HG03457 (cell line): ENCODE measurements at regions not wholly inside any gene's neighbourhood (a gene's known extent, or its start where the extent isn't known, plus 50 kb on each side); places are given as distances from the start of the nearest gene placed in this dataset.
"Not testable (repeated sequence)": the region's sequence is repeated elsewhere in the genome, so short reads cannot be mapped to it uniquely, and the experiment has no call there.

Experiments used
- ATAC-seq: cut with Tn5 transposase; IDR thresholded peaks from one replicate; pipeline ENCODE4 v1.9.1; 2021; ENCODE audit warnings: moderate number of reproducible peaks; ENCODE audit not compliant: unreplicated experiment

GRCh38 chr14:54251356-54251755 is 145.5 kb upstream of the CDKN3 start:
- ATAC-seq, result no peak

GRCh38 chr14:54252072-54252730 is 144.6 kb upstream of the CDKN3 start:
- ATAC-seq, result no peak

- no peak for ATAC-seq
These were observed 143.4 kb upstream of the CDKN3 start for GRCh38 chr14:54253195-54253947.

- no peak for ATAC-seq
These were observed 140.7 kb upstream of the CDKN3 start for GRCh38 chr14:54256156-54256555.

GRCh38 chr14:54257424-54257823 is 139.4 kb upstream of the CDKN3 start:
- no peak for ATAC-seq

- no peak for ATAC-seq
These were observed 138.4 kb upstream of the CDKN3 start for GRCh38 chr14:54258382-54258781.

- ATAC-seq, result no peak
These were observed 137.0 kb upstream of the CDKN3 start for GRCh38 chr14:54259821-54260220.

- no peak for ATAC-seq
These were observed 135.5 kb upstream of the CDKN3 start for GRCh38 chr14:54261283-54261682.

GRCh38 chr14:54266616-54267015 is 130.2 kb upstream of the CDKN3 start:
- not testable (repeated sequence) for ATAC-seq

- ATAC-seq, result peak; percentile 73
These were observed 129.6 kb upstream of the CDKN3 start for GRCh38 chr14:54267172-54267571.

GRCh38 chr14:54275997-54276725 is 120.6 kb upstream of the CDKN3 start:
- ATAC-seq, result no peak

GRCh38 chr14:54278087-54278486 is 118.7 kb upstream of the CDKN3 start:
- no peak for ATAC-seq

- no peak for ATAC-seq
These were observed 118.0 kb upstream of the CDKN3 start for GRCh38 chr14:54278665-54279295.

- ATAC-seq, result no peak
These were observed 114.0 kb upstream of the CDKN3 start for GRCh38 chr14:54282849-54283248.

GRCh38 chr14:54285030-54285429 is 111.8 kb upstream of the CDKN3 start:
- no peak for ATAC-seq

- ATAC-seq, result no peak
These were observed 105.2 kb upstream of the CDKN3 start for GRCh38 chr14:54291491-54292191.

- no peak for ATAC-seq
These were observed 102.0 kb upstream of the CDKN3 start for GRCh38 chr14:54294802-54295201.

- ATAC-seq, result no peak
These were observed 97.1 kb upstream of the CDKN3 start for GRCh38 chr14:54299410-54300363.

GRCh38 chr14:54300881-54301280 is 95.9 kb upstream of the CDKN3 start:
- no peak for ATAC-seq

GRCh38 chr14:54301359-54301758 is 95.4 kb upstream of the CDKN3 start:
- no peak for ATAC-seq
